ENCODE measurements at regions not wholly inside any gene's neighbourhood (a gene's known extent, or its start where the extent isn't known, plus 50 kb on each side); places are given as distances from the start of the nearest gene placed in this dataset.

DNA sequence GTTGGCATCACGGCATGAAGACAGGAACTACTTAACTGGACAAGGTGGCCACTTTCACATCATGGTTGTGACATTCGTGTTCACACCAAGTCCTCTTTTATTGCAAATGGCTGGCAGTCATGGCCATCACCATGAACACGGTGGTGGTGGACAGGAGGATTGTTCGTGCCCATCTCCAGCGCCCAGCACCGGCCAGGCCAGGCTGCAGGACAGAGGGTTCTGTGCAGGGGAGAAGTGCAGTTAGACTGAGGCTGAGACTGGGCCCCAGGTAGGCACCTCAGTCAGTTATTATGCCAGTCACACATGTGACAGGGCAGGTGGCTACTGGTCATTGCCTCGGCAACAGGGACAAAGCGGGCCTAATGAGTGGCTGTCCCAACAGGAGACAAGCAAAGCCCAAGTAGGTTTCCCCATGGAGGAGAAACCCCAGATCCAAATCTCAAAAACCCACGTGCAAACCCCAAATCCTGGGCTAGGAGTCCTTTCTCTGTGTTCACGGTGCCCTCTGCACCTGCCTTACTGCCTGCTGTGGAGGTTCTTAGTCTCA is 468.1 kb upstream of the MYT1L start:
- Histone ChIP-seq H3K4me2 (ENCODE audit: insufficient read depth, low read length) (no peak overlapping the region), H4K20me1 (ENCODE audit: insufficient read depth, low read length) (no peaks in the 10 kb centered on the region), H3K27ac (ENCODE audit: low read depth, low read length) (no peak overlapping the region), H3K27me3 (ENCODE audit: insufficient read depth, low read length) (no peaks in the 10 kb centered on the region), H2AFZ (ENCODE audit: low read length) (no peak overlapping the region), H3K36me3 (ENCODE audit: insufficient read depth, low read length) (no peaks in the 10 kb centered on the region), H3K79me2 (ENCODE audit: insufficient read depth, low read length) (no peaks in the 10 kb centered on the region), H3K4me3 (ENCODE audit: insufficient read depth, low read length) (no peak overlapping the region), H3K4me1 (ENCODE audit: insufficient read depth, low read length) (no peaks in the 10 kb centered on the region), H3K9me3 (ENCODE audit: low read depth, low read length) (peaks cover 7% of the 10 kb centered on the region)
- no peak for DNase-seq (ENCODE audit: insufficient read length, low spot score, missing footprints)
- TF ChIP-seq, protein P1, sequence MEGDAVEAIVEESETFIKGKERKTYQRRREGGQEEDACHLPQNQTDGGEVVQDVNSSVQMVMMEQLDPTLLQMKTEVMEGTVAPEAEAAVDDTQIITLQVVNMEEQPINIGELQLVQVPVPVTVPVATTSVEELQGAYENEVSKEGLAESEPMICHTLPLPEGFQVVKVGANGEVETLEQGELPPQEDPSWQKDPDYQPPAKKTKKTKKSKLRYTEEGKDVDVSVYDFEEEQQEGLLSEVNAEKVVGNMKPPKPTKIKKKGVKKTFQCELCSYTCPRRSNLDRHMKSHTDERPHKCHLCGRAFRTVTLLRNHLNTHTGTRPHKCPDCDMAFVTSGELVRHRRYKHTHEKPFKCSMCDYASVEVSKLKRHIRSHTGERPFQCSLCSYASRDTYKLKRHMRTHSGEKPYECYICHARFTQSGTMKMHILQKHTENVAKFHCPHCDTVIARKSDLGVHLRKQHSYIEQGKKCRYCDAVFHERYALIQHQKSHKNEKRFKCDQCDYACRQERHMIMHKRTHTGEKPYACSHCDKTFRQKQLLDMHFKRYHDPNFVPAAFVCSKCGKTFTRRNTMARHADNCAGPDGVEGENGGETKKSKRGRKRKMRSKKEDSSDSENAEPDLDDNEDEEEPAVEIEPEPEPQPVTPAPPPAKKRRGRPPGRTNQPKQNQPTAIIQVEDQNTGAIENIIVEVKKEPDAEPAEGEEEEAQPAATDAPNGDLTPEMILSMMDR (IDR thresholded peaks at IDR 0.05; ENCODE audit: extremely low read depth, low read depth, low read length): no peak

DNA sequence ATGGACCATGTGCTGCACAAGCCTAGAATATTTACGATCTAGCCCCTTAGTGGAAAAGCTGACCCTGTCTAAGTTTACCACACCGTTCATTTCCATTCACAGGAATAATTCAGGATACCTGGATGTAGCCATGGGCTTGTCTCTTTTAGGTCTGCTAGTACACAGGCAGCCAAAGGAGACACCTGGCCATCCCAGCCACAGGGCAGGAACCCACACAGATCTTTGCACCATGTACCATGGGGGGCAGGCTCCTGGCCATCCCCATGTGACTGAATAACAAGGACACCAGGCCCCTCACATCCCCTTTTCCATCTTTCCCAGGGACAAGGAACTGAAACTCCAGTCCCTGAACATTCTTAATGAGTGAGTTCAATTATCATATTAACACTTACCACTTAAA is 467.3 kb upstream of the MYT1L start:
- TF ChIP-seq, protein P1 (IDR thresholded peaks at IDR 0.05; ENCODE audit: extremely low read depth, low read depth, low read length): no peak
- no peak for DNase-seq (ENCODE audit: insufficient read length, low spot score, missing footprints)
- no peak overlapping the region for H2AFZ ChIP-seq (ENCODE audit: low read length)
- H4K20me1 ChIP-seq (ENCODE audit: insufficient read depth, low read length): no peaks in the 10 kb centered on the region
- no peak overlapping the region for H3K27ac ChIP-seq (ENCODE audit: low read depth, low read length)
- no peaks in the 10 kb centered on the region for H3K4me1 ChIP-seq (ENCODE audit: insufficient read depth, low read length)
- no peak overlapping the region for H3K4me2 ChIP-seq (ENCODE audit: insufficient read depth, low read length)
- H3K36me3 ChIP-seq (ENCODE audit: insufficient read depth, low read length): no peaks in the 10 kb centered on the region
- no peaks in the 10 kb centered on the region for H3K27me3 ChIP-seq (ENCODE audit: insufficient read depth, low read length)
- no peak overlapping the region for H3K4me3 ChIP-seq (ENCODE audit: insufficient read depth, low read length)
- H3K9me3 ChIP-seq (ENCODE audit: low read depth, low read length): peaks cover 4% of the 10 kb centered on the region
- no peaks in the 10 kb centered on the region for H3K79me2 ChIP-seq (ENCODE audit: insufficient read depth, low read length)

DNA sequence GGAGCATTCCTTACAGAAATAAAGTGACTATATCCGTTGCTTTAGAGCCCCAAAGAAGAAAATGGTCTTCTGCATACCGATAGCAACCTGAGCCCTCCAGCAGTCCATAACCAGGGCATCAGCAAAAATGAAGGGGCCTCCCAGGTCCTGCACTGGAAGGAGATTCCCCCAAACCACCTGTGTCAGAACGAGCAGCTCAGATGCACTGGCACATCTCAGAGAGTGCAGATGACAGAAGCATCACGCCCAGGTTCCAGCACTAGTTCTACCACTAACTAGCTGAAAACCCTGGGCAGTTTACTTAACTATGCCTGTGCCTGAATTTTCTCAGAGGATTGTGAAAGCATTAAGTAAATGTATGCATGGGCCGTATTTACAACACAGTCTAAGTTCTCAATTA is 466.7 kb upstream of the MYT1L start:
- no peaks in the 10 kb centered on the region for H3K4me1 ChIP-seq (ENCODE audit: insufficient read depth, low read length)
- no peak overlapping the region for H3K4me3 ChIP-seq (ENCODE audit: insufficient read depth, low read length)
- no peaks in the 10 kb centered on the region for H4K20me1 ChIP-seq (ENCODE audit: insufficient read depth, low read length)
- no peaks in the 10 kb centered on the region for H3K79me2 ChIP-seq (ENCODE audit: insufficient read depth, low read length)
- TF ChIP-seq, protein P1 (IDR thresholded peaks at IDR 0.05; ENCODE audit: extremely low read depth, low read depth, low read length): no peak
- H3K9me3 ChIP-seq (ENCODE audit: low read depth, low read length): peaks cover 4% of the 10 kb centered on the region
- no peak overlapping the region for H3K4me2 ChIP-seq (ENCODE audit: insufficient read depth, low read length)
- no peaks in the 10 kb centered on the region for H3K36me3 ChIP-seq (ENCODE audit: insufficient read depth, low read length)
- DNase-seq (ENCODE audit: insufficient read length, low spot score, missing footprints): no peak
- no peak overlapping the region for H3K27ac ChIP-seq (ENCODE audit: low read depth, low read length)
- no peak overlapping the region for H2AFZ ChIP-seq (ENCODE audit: low read length)
- H3K27me3 ChIP-seq (ENCODE audit: insufficient read depth, low read length): no peaks in the 10 kb centered on the region

DNA sequence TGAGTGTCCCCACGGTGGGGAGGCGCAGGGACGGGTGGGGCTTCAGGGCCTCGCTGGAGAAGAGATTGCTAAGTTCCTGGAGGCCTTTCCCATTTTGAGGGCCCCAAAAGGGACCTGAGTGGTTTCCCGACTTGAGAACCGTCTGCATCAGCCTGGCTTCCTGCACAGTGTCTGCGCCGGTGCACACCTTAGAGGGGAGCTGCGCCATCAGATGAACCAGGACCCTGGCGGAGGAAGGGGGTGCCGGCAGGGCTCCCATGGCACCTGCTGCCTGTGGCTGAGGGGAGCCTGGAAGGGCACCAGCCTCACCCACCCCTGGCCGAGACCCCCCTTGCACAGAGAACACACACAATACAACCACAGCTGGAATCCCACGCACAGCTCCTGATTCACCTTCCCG is 465.1 kb upstream of the MYT1L start:
- DNase-seq (ENCODE audit: insufficient read length, low spot score, missing footprints): no peak
- no peaks in the 10 kb centered on the region for H3K79me2 ChIP-seq (ENCODE audit: insufficient read depth, low read length)
- no peaks in the 10 kb centered on the region for H4K20me1 ChIP-seq (ENCODE audit: insufficient read depth, low read length)
- H3K27ac ChIP-seq (ENCODE audit: low read depth, low read length): no peak overlapping the region
- H3K36me3 ChIP-seq (ENCODE audit: insufficient read depth, low read length): no peaks in the 10 kb centered on the region
- no peak overlapping the region for H2AFZ ChIP-seq (ENCODE audit: low read length)
- TF ChIP-seq, protein P1 (IDR thresholded peaks at IDR 0.05; ENCODE audit: extremely low read depth, low read depth, low read length): no peak
- no peak overlapping the region for H3K4me3 ChIP-seq (ENCODE audit: insufficient read depth, low read length)
- H3K4me1 ChIP-seq (ENCODE audit: insufficient read depth, low read length): no peaks in the 10 kb centered on the region
- H3K27me3 ChIP-seq (ENCODE audit: insufficient read depth, low read length): no peaks in the 10 kb centered on the region
- no peak overlapping the region for H3K4me2 ChIP-seq (ENCODE audit: insufficient read depth, low read length)
- peaks cover 4% of the 10 kb centered on the region for H3K9me3 ChIP-seq (ENCODE audit: low read depth, low read length)

All from osteoblast (primary cell).